ENCODE measurements at regions not wholly inside any gene's neighbourhood (a gene's known extent, or its start where the extent isn't known, plus 50 kb on each side); places are given as distances from the start of the nearest gene placed in this dataset.

DNA sequence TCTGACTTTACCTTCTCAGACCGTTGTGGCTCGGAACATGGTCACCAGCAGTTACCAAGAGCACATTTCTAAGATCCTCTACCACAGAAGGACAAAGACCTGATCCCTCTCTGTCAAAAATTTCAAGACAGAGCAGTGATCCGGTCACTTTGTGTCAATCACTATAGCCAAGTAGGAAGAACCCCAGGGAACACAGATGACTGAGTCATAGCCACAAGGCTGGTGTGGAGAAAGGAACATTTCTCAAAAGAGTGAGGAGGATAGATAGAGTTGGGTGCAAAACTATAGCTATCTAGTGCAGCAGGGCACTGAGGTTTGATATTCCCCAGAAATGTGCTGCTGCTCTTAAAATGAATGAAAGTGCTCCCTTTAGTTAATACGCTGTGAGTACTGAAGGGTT is 130.7 kb upstream of the SMIM23 start:
- H3K27ac Mint-ChIP-seq, result no peak overlapping the region

More for the DNA sequence above, 130.7 kb upstream of the SMIM23 start:
- H3K4me1 Mint-ChIP-seq, result 0 out of 2 replicates have a peak, but pooled peaks cover 2% of the 10 kb centered on the region
- ChIA-PET CTCF (interaction anchor here (1.1 kb wide), 1 partner anchor 26 kb away, joined by 3 read pairs; no protein-coding TSS in a partner anchor), POLR2A (no interaction called here)
- DNase-seq (ENCODE audit: low spot score) (no peak), ATAC-seq (no peak)
- peaks cover 6% of the 10 kb centered on the region; the same call in 1 of the 2 replicates for H3K36me3 Mint-ChIP-seq
- H3K4me3 Mint-ChIP-seq, result no peak overlapping the region
- TF ChIP-seq RORB (CRISPR knock-in tag; IDR thresholded peaks at IDR 0.05) (no peak), CREB1 (CRISPR knock-in tag; IDR thresholded peaks at IDR 0.05) (no peak), TEAD4 (CRISPR knock-in tag; IDR thresholded peaks at IDR 0.05) (no peak), TEAD1 (CRISPR knock-in tag; IDR thresholded peaks at IDR 0.05) (no peak), IRF1 (CRISPR knock-in tag; IDR thresholded peaks at IDR 0.05) (no peak), GRHL2 (CRISPR knock-in tag; IDR thresholded peaks at IDR 0.05; ENCODE audit: insufficient replicate concordance, severe bottlenecking) (no peak), NR2C2 (CRISPR knock-in tag; IDR thresholded peaks at IDR 0.05) (no peak), ATF1 (CRISPR knock-in tag; IDR thresholded peaks at IDR 0.05) (no peak), EMX1 (CRISPR knock-in tag; IDR thresholded peaks at IDR 0.05) (no peak), MLX (CRISPR knock-in tag; IDR thresholded peaks at IDR 0.05) (no peak), ZNF425 (CRISPR knock-in tag; conservative IDR thresholded peaks at IDR 0.05) (no peak), ZNF512 (CRISPR knock-in tag; IDR thresholded peaks at IDR 0.05; ENCODE audit: borderline replicate concordance) (no peak), FOXP4 (CRISPR knock-in tag; IDR thresholded peaks at IDR 0.05) (no peak)
- TF ChIP-seq, protein P1, sequence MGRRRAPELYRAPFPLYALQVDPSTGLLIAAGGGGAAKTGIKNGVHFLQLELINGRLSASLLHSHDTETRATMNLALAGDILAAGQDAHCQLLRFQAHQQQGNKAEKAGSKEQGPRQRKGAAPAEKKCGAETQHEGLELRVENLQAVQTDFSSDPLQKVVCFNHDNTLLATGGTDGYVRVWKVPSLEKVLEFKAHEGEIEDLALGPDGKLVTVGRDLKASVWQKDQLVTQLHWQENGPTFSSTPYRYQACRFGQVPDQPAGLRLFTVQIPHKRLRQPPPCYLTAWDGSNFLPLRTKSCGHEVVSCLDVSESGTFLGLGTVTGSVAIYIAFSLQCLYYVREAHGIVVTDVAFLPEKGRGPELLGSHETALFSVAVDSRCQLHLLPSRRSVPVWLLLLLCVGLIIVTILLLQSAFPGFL (CRISPR knock-in tag; IDR thresholded peaks at IDR 0.05; ENCODE audit: borderline replicate concordance), result no peak
- TF ChIP-seq, protein P2, sequence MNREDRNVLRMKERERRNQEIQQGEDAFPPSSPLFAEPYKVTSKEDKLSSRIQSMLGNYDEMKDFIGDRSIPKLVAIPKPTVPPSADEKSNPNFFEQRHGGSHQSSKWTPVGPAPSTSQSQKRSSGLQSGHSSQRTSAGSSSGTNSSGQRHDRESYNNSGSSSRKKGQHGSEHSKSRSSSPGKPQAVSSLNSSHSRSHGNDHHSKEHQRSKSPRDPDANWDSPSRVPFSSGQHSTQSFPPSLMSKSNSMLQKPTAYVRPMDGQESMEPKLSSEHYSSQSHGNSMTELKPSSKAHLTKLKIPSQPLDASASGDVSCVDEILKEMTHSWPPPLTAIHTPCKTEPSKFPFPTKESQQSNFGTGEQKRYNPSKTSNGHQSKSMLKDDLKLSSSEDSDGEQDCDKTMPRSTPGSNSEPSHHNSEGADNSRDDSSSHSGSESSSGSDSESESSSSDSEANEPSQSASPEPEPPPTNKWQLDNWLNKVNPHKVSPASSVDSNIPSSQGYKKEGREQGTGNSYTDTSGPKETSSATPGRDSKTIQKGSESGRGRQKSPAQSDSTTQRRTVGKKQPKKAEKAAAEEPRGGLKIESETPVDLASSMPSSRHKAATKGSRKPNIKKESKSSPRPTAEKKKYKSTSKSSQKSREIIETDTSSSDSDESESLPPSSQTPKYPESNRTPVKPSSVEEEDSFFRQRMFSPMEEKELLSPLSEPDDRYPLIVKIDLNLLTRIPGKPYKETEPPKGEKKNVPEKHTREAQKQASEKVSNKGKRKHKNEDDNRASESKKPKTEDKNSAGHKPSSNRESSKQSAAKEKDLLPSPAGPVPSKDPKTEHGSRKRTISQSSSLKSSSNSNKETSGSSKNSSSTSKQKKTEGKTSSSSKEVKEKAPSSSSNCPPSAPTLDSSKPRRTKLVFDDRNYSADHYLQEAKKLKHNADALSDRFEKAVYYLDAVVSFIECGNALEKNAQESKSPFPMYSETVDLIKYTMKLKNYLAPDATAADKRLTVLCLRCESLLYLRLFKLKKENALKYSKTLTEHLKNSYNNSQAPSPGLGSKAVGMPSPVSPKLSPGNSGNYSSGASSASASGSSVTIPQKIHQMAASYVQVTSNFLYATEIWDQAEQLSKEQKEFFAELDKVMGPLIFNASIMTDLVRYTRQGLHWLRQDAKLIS (CRISPR knock-in tag; IDR thresholded peaks at IDR 0.05; ENCODE audit: borderline replicate concordance), result no peak
- TF ChIP-seq, protein P3, sequence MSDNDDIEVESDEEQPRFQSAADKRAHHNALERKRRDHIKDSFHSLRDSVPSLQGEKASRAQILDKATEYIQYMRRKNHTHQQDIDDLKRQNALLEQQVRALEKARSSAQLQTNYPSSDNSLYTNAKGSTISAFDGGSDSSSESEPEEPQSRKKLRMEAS (CRISPR knock-in tag; IDR thresholded peaks at IDR 0.05), result no peak
- peaks cover 12% of the 10 kb centered on the region for H3K9me3 Mint-ChIP-seq
- H3K27me3 Mint-ChIP-seq (ENCODE audit: low read depth), result no peaks in the 10 kb centered on the region

Measured in WTC11 (cell line).